GM12878 (cell line): ENCODE measurements at regions not wholly inside any gene's neighbourhood (a gene's known extent, or its start where the extent isn't known, plus 50 kb on each side); places are given as distances from the start of the nearest gene placed in this dataset.

Experiments used
- ATAC-seq: fragments of 200-7000 bp; cut with Tn5 transposase; 3 replicates; pipeline ENCODE4 v1.9.1; 2020; ENCODE audit warnings: mild to moderate bottlenecking, moderate library complexity
- BruUV-seq: library from RNA; stranded (reverse); fragments of 400-500 nt; replicated peaks from 2 replicates; lab custom pipeline; 2021; lab: Mats Ljungman, UMichigan
- CTCF ChIA-PET: fragments of 300-600 bp; sonication (Branson Sonifier 250); formaldehyde crosslinking; extraction: SDS; loops from one replicate; lab custom pipeline; 2021; ENCODE audit warnings: inconsistent platforms; lab: Yijun Ruan, JAX
- POLR2A ChIA-PET: fragments of 350-600 bp; formaldehyde crosslinking; extraction: SDS; loops from one replicate; lab custom pipeline; 2021; ENCODE audit warnings: inconsistent platforms; lab: Charles Lee
- RAD21 ChIA-PET: fragments of 300-600 bp; sonication (Branson Sonifier 250); formaldehyde crosslinking; loops from one replicate; lab custom pipeline; 2023; ENCODE audit warnings: antibody characterized with exemption; ENCODE audit not compliant: unreplicated experiment; lab: Charles Lee
- SMC1A ChIA-PET: fragments of 300-600 bp; sonication (Branson Sonifier 250); formaldehyde crosslinking; loops from one replicate; lab custom pipeline; 2023; ENCODE audit not compliant: unreplicated experiment, uncharacterized antibody; lab: Charles Lee
- DNase-seq: peaks from one replicate; pipeline ENCODE4 v3.0.0-alpha.2; 2011; ENCODE audit warnings: low read depth, low spot score
- FAIRE-seq: peaks from 3 replicates; lab custom pipeline; 2011; peaks lifted over from hg19 to GRCh38; lab: Jason Lieb, UNC
- H2AFZ ChIP-seq: 2 replicates; pipeline ENCODE4 v1.6.0; 2011; ENCODE audit warnings: low read depth, low read length, control low read depth; ENCODE audit not compliant: control insufficient read depth
- H3K27ac ChIP-seq: 2 replicates; pipeline ENCODE4 v1.5.1; 2011; ENCODE audit warnings: control low read depth; ENCODE audit not compliant: control insufficient read depth, insufficient read depth
- H3K27me3 ChIP-seq, 2 experiments: replicated peaks in 1 of 2; 2 replicates each; pipeline versions ENCODE4 v1.6.0 to v1.6.1; 2011; ENCODE audit warnings: low read length in 1 of 2; ENCODE audit not compliant: control insufficient read depth in 2 of 2, insufficient read depth in 2 of 2
- H3K36me3 ChIP-seq, 2 experiments: 2 replicates each; pipeline ENCODE4 v1.5.1; 2011; ENCODE audit warnings: low read length in 1 of 2; ENCODE audit not compliant: control insufficient read depth in 2 of 2, insufficient read depth in 2 of 2
- H3K4me1 ChIP-seq: 2 replicates; pipeline ENCODE4 v1.6.1; 2011; ENCODE audit warnings: mild to moderate bottlenecking, low read length, moderate library complexity, mixed read lengths; ENCODE audit not compliant: control insufficient read depth, insufficient read depth
- H3K4me2 ChIP-seq: 2 replicates; pipeline ENCODE4 v1.6.0; 2011; ENCODE audit warnings: control low read depth; ENCODE audit not compliant: control insufficient read depth, insufficient read depth
- H3K4me3 ChIP-seq: fragments of 200-600 bp; sonication (generic); 2 replicates; pipeline ENCODE4 v1.5.1; 2016
- H3K79me2 ChIP-seq: 2 replicates; pipeline ENCODE4 v1.6.0; 2011; ENCODE audit warnings: low read length; ENCODE audit not compliant: control insufficient read depth, insufficient read depth
- H3K9ac ChIP-seq: 2 replicates; pipeline ENCODE4 v1.8.0; 2011; ENCODE audit warnings: low read length, control low read depth, mixed read lengths; ENCODE audit not compliant: control insufficient read depth, insufficient read depth
- H3K9me3 ChIP-seq: replicated peaks from 3 replicates; pipeline ENCODE4 v1.5.1; 2011; ENCODE audit warnings: mild to moderate bottlenecking, low read length; ENCODE audit not compliant: control insufficient read depth, insufficient read depth
- H4K20me1 ChIP-seq: 2 replicates; pipeline ENCODE4 v1.6.0; 2011; ENCODE audit not compliant: control insufficient read depth, insufficient read depth
- BMI1 ChIP-seq: fragments of 450-650 bp; IDR thresholded peaks from 2 replicates; pipeline ENCODE4 v1.6.1; 2016; ENCODE audit warnings: mild to moderate bottlenecking, moderate library complexity, borderline replicate concordance
- CREB1 ChIP-seq: IDR thresholded peaks from 2 replicates; pipeline ENCODE4 v1.6.1; 2012; ENCODE audit warnings: low read depth, mild to moderate bottlenecking, inconsistent platforms
- EGR1 ChIP-seq, 2 experiments: IDR thresholded peaks; 1 replicate in 1 of 2; 2 replicates in 1 of 2; pipeline ENCODE4 v1.6.1; 2011 to 2012; ENCODE audit warnings: low read depth in 2 of 2, low read length in 2 of 2, borderline replicate concordance in 1 of 2, mild to moderate bottlenecking in 1 of 2, moderate library complexity in 1 of 2
- MEF2A ChIP-seq: IDR thresholded peaks from 2 replicates; pipeline ENCODE4 v1.6.1; 2011; ENCODE audit warnings: low read depth, mild to moderate bottlenecking, low read length, moderate library complexity; ENCODE audit not compliant: insufficient read depth
- PAX8 ChIP-seq: fragments of 450-650 bp; IDR thresholded peaks from 2 replicates; pipeline ENCODE4 v1.6.1; 2017; ENCODE audit warnings: mild to moderate bottlenecking, moderate library complexity
- TCF7 ChIP-seq: IDR thresholded peaks from 2 replicates; pipeline ENCODE4 v1.6.1; 2014; ENCODE audit warnings: antibody characterized with exemption, borderline replicate concordance
- ZNF622 ChIP-seq: fragments of 450-650 bp; IDR thresholded peaks from 2 replicates; pipeline ENCODE4 v1.6.1; 2017; ENCODE audit warnings: mild to moderate bottlenecking, inconsistent platforms
- WGBS: methylation state at CpG from one replicate; pipeline ENCODE4 v1.1.6; 2016; ENCODE audit warnings: low lambda C conversion rate; ENCODE audit not compliant: insufficient replicate concordance, insufficient coverage; ENCODE audit errors: missing lambda C conversion rate; 5-methylcytosine and 5-hydroxymethylcytosine counted together
- in situ Hi-C: fragments of 300-500 bp; cut with MboI; formaldehyde crosslinking; loops from 9 replicates; pipeline ENCODE4 v1.14.3; 2018; ENCODE audit warnings: mixed read lengths
- intact Hi-C: fragments of 100-400 bp; cut with micrococcal nuclease; formaldehyde crosslinking; loops from one replicate; pipeline ENCODE4 v1.14.2; 2022; ENCODE audit not compliant: unreplicated experiment
- TF ChIP-seq, protein P1 (sequence below), 3 experiments: IDR thresholded peaks in 2 of 3; conservative IDR thresholded peaks in 1 of 3; 2 replicates each; pipeline ENCODE4 v1.5.1; 2011; ENCODE audit warnings: low read depth in 3 of 3, low read length in 3 of 3, mild to moderate bottlenecking in 3 of 3, control low read depth in 2 of 3, moderate library complexity in 2 of 3, inconsistent platforms in 1 of 3, mixed read lengths in 1 of 3; ENCODE audit not compliant: control insufficient read depth in 2 of 3, insufficient read depth in 1 of 3; ENCODE audit errors: extremely low read depth in 1 of 3
- TF ChIP-seq, protein P2 (sequence below): IDR thresholded peaks from 2 replicates; pipeline ENCODE4 v1.6.1; 2011; ENCODE audit warnings: low read depth, low read length, improper control_type of control experiment, borderline replicate concordance
- TF ChIP-seq, protein P3 (sequence below): IDR thresholded peaks from 2 replicates; pipeline ENCODE4 v1.6.1; 2012; ENCODE audit warnings: mild to moderate bottlenecking, low read depth, low read length
- TF ChIP-seq, protein P4 (sequence below): fragments of 450-650 bp; IDR thresholded peaks from 2 replicates; pipeline ENCODE4 v1.6.1; 2016; ENCODE audit warnings: mild to moderate bottlenecking, moderate library complexity, borderline replicate concordance

DNA sequence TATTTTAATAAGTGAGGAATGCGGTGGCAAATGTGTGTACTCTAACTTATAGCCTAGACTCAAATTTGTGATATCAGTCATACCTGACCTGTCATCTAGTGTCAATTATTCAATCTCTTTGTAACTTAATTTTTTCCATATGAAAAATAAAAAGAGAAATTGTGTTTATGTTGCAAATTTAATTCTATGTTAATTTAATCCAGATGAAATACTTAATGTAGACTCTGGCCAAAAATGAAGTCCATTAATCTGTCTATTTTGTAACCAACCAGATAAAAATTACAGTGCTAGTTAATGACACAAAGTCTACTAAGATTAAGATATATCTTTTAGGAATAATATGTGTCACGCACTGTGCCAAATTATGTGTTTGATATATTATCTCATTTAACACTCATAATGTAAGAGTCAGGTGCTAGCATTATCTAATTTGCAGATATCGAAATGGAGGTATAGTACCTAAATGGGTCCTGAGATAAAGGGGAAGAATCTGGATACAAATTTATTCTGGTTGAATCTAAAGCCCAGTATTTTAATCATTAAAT is 712.1 kb downstream of the KCTD16 start:
- Histone ChIP-seq H3K9me3 (no peaks in the 10 kb centered on the region), H3K9ac (no peak overlapping the region), H4K20me1 (no peaks in the 10 kb centered on the region), H3K4me1 (no peaks in the 10 kb centered on the region), H3K4me3 (no peak overlapping the region), H3K36me3 (no peaks in the 10 kb centered on the region), H2AFZ (no peak overlapping the region), H3K4me2 (no peak overlapping the region), H3K27me3 (no peaks in the 10 kb centered on the region), H3K79me2 (no peaks in the 10 kb centered on the region), H3K27ac (no peak overlapping the region)
- TF ChIP-seq, protein P1, sequence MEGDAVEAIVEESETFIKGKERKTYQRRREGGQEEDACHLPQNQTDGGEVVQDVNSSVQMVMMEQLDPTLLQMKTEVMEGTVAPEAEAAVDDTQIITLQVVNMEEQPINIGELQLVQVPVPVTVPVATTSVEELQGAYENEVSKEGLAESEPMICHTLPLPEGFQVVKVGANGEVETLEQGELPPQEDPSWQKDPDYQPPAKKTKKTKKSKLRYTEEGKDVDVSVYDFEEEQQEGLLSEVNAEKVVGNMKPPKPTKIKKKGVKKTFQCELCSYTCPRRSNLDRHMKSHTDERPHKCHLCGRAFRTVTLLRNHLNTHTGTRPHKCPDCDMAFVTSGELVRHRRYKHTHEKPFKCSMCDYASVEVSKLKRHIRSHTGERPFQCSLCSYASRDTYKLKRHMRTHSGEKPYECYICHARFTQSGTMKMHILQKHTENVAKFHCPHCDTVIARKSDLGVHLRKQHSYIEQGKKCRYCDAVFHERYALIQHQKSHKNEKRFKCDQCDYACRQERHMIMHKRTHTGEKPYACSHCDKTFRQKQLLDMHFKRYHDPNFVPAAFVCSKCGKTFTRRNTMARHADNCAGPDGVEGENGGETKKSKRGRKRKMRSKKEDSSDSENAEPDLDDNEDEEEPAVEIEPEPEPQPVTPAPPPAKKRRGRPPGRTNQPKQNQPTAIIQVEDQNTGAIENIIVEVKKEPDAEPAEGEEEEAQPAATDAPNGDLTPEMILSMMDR (IDR thresholded peaks at IDR 0.05 in 2 of 3, conservative IDR thresholded peaks at IDR 0.05 in 1 of 3; ENCODE audit: control insufficient read depth in 2 of 3, extremely low read depth in 1 of 3, insufficient read depth in 1 of 3, low read depth in 3 of 3, low read length in 3 of 3), result no peak
- TF ChIP-seq EGR1 (IDR thresholded peaks at IDR 0.05; ENCODE audit: borderline replicate concordance in 1 of 2, low read depth in 2 of 2, low read length in 2 of 2) (no peak), ZNF622 (no peak), BMI1 (no peak), CREB1 (no peak), PAX8 (no peak), MEF2A (no peak), TCF7 (no peak)
- TF ChIP-seq, protein P2, sequence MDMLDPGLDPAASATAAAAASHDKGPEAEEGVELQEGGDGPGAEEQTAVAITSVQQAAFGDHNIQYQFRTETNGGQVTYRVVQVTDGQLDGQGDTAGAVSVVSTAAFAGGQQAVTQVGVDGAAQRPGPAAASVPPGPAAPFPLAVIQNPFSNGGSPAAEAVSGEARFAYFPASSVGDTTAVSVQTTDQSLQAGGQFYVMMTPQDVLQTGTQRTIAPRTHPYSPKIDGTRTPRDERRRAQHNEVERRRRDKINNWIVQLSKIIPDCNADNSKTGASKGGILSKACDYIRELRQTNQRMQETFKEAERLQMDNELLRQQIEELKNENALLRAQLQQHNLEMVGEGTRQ, result no peak
- TF ChIP-seq, protein P3, sequence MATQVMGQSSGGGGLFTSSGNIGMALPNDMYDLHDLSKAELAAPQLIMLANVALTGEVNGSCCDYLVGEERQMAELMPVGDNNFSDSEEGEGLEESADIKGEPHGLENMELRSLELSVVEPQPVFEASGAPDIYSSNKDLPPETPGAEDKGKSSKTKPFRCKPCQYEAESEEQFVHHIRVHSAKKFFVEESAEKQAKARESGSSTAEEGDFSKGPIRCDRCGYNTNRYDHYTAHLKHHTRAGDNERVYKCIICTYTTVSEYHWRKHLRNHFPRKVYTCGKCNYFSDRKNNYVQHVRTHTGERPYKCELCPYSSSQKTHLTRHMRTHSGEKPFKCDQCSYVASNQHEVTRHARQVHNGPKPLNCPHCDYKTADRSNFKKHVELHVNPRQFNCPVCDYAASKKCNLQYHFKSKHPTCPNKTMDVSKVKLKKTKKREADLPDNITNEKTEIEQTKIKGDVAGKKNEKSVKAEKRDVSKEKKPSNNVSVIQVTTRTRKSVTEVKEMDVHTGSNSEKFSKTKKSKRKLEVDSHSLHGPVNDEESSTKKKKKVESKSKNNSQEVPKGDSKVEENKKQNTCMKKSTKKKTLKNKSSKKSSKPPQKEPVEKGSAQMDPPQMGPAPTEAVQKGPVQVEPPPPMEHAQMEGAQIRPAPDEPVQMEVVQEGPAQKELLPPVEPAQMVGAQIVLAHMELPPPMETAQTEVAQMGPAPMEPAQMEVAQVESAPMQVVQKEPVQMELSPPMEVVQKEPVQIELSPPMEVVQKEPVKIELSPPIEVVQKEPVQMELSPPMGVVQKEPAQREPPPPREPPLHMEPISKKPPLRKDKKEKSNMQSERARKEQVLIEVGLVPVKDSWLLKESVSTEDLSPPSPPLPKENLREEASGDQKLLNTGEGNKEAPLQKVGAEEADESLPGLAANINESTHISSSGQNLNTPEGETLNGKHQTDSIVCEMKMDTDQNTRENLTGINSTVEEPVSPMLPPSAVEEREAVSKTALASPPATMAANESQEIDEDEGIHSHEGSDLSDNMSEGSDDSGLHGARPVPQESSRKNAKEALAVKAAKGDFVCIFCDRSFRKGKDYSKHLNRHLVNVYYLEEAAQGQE, result no peak
- TF ChIP-seq, protein P4, sequence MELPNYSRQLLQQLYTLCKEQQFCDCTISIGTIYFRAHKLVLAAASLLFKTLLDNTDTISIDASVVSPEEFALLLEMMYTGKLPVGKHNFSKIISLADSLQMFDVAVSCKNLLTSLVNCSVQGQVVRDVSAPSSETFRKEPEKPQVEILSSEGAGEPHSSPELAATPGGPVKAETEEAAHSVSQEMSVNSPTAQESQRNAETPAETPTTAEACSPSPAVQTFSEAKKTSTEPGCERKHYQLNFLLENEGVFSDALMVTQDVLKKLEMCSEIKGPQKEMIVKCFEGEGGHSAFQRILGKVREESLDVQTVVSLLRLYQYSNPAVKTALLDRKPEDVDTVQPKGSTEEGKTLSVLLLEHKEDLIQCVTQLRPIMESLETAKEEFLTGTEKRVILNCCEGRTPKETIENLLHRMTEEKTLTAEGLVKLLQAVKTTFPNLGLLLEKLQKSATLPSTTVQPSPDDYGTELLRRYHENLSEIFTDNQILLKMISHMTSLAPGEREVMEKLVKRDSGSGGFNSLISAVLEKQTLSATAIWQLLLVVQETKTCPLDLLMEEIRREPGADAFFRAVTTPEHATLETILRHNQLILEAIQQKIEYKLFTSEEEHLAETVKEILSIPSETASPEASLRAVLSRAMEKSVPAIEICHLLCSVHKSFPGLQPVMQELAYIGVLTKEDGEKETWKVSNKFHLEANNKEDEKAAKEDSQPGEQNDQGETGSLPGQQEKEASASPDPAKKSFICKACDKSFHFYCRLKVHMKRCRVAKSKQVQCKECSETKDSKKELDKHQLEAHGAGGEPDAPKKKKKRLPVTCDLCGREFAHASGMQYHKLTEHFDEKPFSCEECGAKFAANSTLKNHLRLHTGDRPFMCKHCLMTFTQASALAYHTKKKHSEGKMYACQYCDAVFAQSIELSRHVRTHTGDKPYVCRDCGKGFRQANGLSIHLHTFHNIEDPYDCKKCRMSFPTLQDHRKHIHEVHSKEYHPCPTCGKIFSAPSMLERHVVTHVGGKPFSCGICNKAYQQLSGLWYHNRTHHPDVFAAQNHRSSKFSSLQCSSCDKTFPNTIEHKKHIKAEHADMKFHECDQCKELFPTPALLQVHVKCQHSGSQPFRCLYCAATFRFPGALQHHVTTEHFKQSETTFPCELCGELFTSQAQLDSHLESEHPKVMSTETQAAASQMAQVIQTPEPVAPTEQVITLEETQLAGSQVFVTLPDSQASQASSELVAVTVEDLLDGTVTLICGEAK, result no peak
- 40% methylated on average over 3 of the region's 3 CpGs for WGBS
- SMC1A ChIA-PET, result no interaction called here
- ATAC-seq (no peak), DNase-seq (no peak), FAIRE-seq (no peak)
- CTCF ChIA-PET, result no interaction called here
- RAD21 ChIA-PET, result no interaction called here
- POLR2A ChIA-PET, result no interaction called here
- intact Hi-C loops (no loop called here), in situ Hi-C loops (no loop called here)
- BruUV-seq, result no TSS peak
